Trophoblast cell (in vitro differentiated cells and primary cell): ENCODE measurements at regions not wholly inside any gene's neighbourhood (a gene's known extent, or its start where the extent isn't known, plus 50 kb on each side); places are given as distances from the start of the nearest gene placed in this dataset.
"Not testable (repeated sequence)": the region's sequence is repeated elsewhere in the genome, so short reads cannot be mapped to it uniquely, and the experiment has no call there.

Experiments used
- DNase-seq, 2 donors: peaks; one replicate each; pipeline ENCODE4 v3.0.0-alpha.2; 2016
- H2AFZ ChIP-seq: 2 replicates; pipeline ENCODE4 v1.6.1; 2013; ENCODE audit warnings: low read length, moderate library complexity, mild to moderate bottlenecking; ENCODE audit not compliant: insufficient read depth, poor library complexity
- H2AK5ac ChIP-seq: 2 replicates; pipeline ENCODE4 v1.6.1; 2013; ENCODE audit warnings: mild to moderate bottlenecking, low read length
- H2BK120ac ChIP-seq: 2 replicates; pipeline ENCODE4 v1.6.1; 2013; ENCODE audit warnings: low read length, mild to moderate bottlenecking, moderate library complexity; ENCODE audit not compliant: insufficient read depth, poor library complexity
- H2BK12ac ChIP-seq: 2 replicates; pipeline ENCODE4 v1.6.1; 2013; ENCODE audit warnings: mild to moderate bottlenecking, low read length, moderate library complexity
- H2BK5ac ChIP-seq: 2 replicates; pipeline ENCODE4 v1.6.1; 2013; ENCODE audit warnings: low read length, low read depth, moderate library complexity, mild to moderate bottlenecking; ENCODE audit not compliant: poor library complexity
- H3K14ac ChIP-seq: 2 replicates; pipeline ENCODE4 v1.6.1; 2013; ENCODE audit warnings: mild to moderate bottlenecking, low read length
- H3K18ac ChIP-seq: 2 replicates; pipeline ENCODE4 v1.6.1; 2013; ENCODE audit warnings: mild to moderate bottlenecking, low read length
- H3K23ac ChIP-seq: 2 replicates; pipeline ENCODE4 v1.6.1; 2013; ENCODE audit warnings: low read length
- H3K27ac ChIP-seq: 2 replicates; pipeline ENCODE4 v1.5.1; 2013; ENCODE audit warnings: low read depth, mild to moderate bottlenecking, inconsistent platforms, low read length, moderate library complexity
- H3K27me3 ChIP-seq: 2 replicates; pipeline ENCODE4 v1.6.1; 2013; ENCODE audit warnings: inconsistent platforms, mild to moderate bottlenecking, low read length, moderate library complexity; ENCODE audit not compliant: insufficient read depth
- H3K36me3 ChIP-seq, 2 experiments: 1 replicate in 1 of 2; 2 replicates in 1 of 2; pipeline ENCODE4 v1.6.1; 2013; ENCODE audit warnings: low read length in 2 of 2, mild to moderate bottlenecking in 2 of 2, moderate library complexity in 1 of 2; ENCODE audit not compliant: insufficient read depth in 2 of 2, control insufficient read depth in 1 of 2
- H3K4ac ChIP-seq: 2 replicates; pipeline ENCODE4 v1.6.1; 2013; ENCODE audit warnings: low read depth, mild to moderate bottlenecking, low read length, moderate library complexity
- H3K4me1 ChIP-seq, 2 experiments: 1 replicate in 1 of 2; 2 replicates in 1 of 2; pipeline ENCODE4 v1.6.1; 2013; ENCODE audit warnings: low read length in 2 of 2, mild to moderate bottlenecking in 2 of 2, moderate library complexity in 1 of 2; ENCODE audit not compliant: insufficient read depth in 2 of 2, control insufficient read depth in 1 of 2
- H3K4me2 ChIP-seq: 2 replicates; pipeline ENCODE4 v1.6.1; 2013; ENCODE audit warnings: inconsistent platforms, mild to moderate bottlenecking, low read length, moderate library complexity
- H3K4me3 ChIP-seq: 2 replicates; pipeline ENCODE4 v1.5.1; 2013; ENCODE audit warnings: mild to moderate bottlenecking, low read depth, low read length, inconsistent platforms
- H3K79me1 ChIP-seq: one replicate; pipeline ENCODE4 v1.6.1; 2013; ENCODE audit warnings: low read length
- H3K79me2 ChIP-seq: 2 replicates; pipeline ENCODE4 v1.6.1; 2013; ENCODE audit warnings: low read length, mild to moderate bottlenecking; ENCODE audit not compliant: control insufficient read depth, insufficient read depth, poor library complexity
- H3K9ac ChIP-seq: 2 replicates; pipeline ENCODE4 v1.6.1; 2013; ENCODE audit warnings: mild to moderate bottlenecking, low read length
- H3K9me3 ChIP-seq: 2 replicates; pipeline ENCODE4 v1.6.1; 2013; ENCODE audit warnings: low read depth, mild to moderate bottlenecking, control low read depth, inconsistent platforms, low read length; ENCODE audit not compliant: insufficient read depth
- H4K12ac ChIP-seq: 2 replicates; pipeline ENCODE4 v1.6.1; 2013; ENCODE audit warnings: low read depth, mild to moderate bottlenecking, low read length, moderate library complexity
- H4K8ac ChIP-seq: 2 replicates; pipeline ENCODE4 v1.6.1; 2013; ENCODE audit warnings: low read depth, mild to moderate bottlenecking, low read length, moderate library complexity
- H4K91ac ChIP-seq: one replicate; pipeline ENCODE4 v1.6.1; 2013; ENCODE audit warnings: low read depth, mild to moderate bottlenecking, low read length, moderate library complexity
- WGBS: extraction: QIAGEN DNeasy Blood & Tissue Kit; methylation state at CpG from one replicate; pipeline ENCODE4 v1.1.7; 2013; ENCODE audit warnings: missing lambda C conversion rate; ENCODE audit not compliant: insufficient read length, insufficient coverage; ENCODE audit errors: extremely low coverage; 5-methylcytosine and 5-hydroxymethylcytosine counted together

DNA sequence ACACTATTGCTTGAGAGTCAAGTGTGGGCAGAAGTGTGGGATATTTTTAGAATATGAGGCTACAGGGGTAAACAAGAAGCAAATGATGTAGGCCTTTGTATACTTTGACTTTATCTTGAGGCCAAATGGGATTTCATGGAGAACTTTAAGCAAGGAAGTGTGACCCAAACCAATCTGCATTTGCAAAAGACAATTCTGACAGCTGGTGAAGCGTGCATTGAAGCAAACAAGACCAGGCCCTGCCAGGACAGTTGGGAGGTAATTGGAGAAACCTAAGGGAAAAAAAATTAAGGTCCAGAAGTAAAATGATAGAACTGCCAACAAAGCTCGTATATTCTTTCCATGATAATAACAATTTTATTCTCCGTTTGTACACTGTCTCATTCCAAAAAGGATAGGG, 168.3 kb downstream of the TM2D1 start:
- Histone ChIP-seq H3K14ac (no peak overlapping the region), H2BK120ac (no peak overlapping the region), H3K18ac (no peak overlapping the region), H3K9ac (no peak overlapping the region), H2AK5ac (no peak overlapping the region), H2BK12ac (no peak overlapping the region), H3K4me2 (no peak overlapping the region), H3K36me3 (no peaks in the 10 kb centered on the region), H2AFZ (no peak overlapping the region), H3K27me3 (no peaks in the 10 kb centered on the region), H3K79me2 (no peaks in the 10 kb centered on the region), H4K8ac (no peak overlapping the region), H3K4me1 (no peaks in the 10 kb centered on the region), H3K27ac (no peak overlapping the region), H3K4ac (no peak overlapping the region), H3K9me3 (no peaks in the 10 kb centered on the region), H4K91ac (no peak overlapping the region), H3K23ac (no peak overlapping the region), H2BK5ac (no peak overlapping the region), H3K4me3 (no peak overlapping the region), H4K12ac (no peak overlapping the region), H3K79me1 (no peaks in the 10 kb centered on the region)
- no peak for DNase-seq
- no CpG with 5 or more reads among the region's 3 CpGs for WGBS

DNA sequence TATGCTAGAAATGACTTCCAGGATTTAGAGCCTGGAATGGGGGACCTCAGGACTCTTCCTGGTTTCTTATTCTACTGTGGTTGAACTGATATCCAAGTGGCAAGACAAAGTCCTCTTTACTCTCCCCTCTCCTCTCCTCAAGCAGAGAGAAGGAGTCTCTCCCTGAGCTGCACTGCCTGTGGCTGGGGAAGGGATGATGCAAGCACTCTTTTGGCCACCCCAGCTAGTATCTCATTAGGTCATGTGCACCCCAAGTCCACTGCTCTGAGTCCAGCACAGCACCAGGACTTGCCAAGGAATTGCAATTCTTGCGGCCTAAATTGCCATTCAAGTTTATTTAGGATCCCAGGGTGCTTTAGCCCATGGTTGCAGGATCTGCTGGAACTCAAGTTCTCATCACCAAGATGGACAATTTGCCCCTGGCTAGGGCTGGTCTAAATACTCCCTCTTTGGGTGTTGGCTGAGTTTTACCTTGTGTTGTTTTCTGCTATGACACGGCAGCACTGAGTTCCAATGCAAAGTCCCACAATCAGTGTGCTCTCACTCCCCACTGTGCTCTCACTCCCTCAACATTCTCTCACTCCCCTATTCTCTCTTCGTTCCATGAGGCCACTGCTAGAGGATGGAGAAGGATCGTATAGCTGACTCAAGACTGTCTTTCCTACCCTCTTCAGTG, 172.2 kb downstream of the TM2D1 start:
- Histone ChIP-seq H4K8ac (no peak overlapping the region), H2AFZ (no peak overlapping the region), H3K4ac (no peak overlapping the region), H2BK120ac (no peak overlapping the region), H3K23ac (no peak overlapping the region), H2BK12ac (no peak overlapping the region), H2AK5ac (no peak overlapping the region), H3K4me1 (no peaks in the 10 kb centered on the region), H3K18ac (no peak overlapping the region), H3K14ac (no peak overlapping the region), H3K79me2 (no peaks in the 10 kb centered on the region), H3K4me3 (no peak overlapping the region), H3K9me3 (no peaks in the 10 kb centered on the region), H4K12ac (no peak overlapping the region), H3K27ac (no peak overlapping the region), H4K91ac (no peak overlapping the region), H3K27me3 (no peaks in the 10 kb centered on the region), H3K79me1 (no peaks in the 10 kb centered on the region), H3K4me2 (no peak overlapping the region), H3K9ac (no peak overlapping the region), H3K36me3 (no peaks in the 10 kb centered on the region), H2BK5ac (no peak overlapping the region)
- WGBS = no CpG with 5 or more reads among the region's 4 CpGs
- no peak for DNase-seq

DNA sequence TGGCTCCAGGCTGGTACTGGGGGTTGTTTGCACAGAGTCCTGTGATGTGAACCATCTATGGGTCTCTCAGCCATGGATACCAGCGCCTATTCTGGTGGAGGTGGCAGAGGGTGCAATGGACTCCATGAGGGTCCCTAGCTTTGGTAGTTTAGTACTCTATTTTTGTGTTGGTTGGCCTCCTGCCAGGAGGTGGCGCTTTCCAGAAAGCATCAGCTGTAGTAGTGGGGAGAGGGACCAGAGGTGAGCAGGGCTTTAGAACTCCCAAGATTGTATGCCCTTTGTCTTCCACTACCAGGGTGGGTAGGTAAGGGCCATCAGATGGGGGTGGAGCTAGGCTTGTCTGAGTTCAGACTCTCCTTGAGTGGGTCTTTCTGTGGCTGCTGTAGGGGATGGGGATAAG, 177.6 kb downstream of the TM2D1 start:
- no CpG with 5 or more reads among the region's 2 CpGs for WGBS
- H2BK120ac ChIP-seq = not testable (repeated sequence)

DNA sequence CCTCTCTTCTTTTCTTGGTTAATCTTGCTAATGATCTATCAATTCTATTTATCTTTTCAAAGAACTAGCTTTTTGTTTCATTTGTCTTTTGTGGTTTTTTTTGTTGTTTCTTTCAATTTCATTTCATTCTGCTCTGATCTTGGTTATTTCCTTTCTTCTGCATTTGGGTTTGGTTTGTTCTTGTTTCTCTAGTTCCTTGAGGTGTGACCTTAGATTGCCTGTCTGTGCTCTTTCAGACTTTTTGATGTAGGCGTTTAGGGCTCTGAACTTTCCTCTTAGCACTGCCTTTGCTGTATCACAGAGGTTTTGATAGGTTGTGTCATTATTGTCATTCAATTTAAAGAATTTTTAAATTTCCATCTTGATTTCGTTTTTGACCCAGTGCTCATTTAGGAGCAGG, 180.1 kb downstream of the TM2D1 start:
- H4K12ac ChIP-seq, H4K8ac ChIP-seq, H2BK120ac ChIP-seq, H2BK5ac ChIP-seq, H3K18ac ChIP-seq, H3K23ac ChIP-seq, H4K91ac ChIP-seq, H3K79me2 ChIP-seq, DNase-seq, H3K79me1 ChIP-seq, H3K27ac ChIP-seq, H3K4me2 ChIP-seq, H2AK5ac ChIP-seq, H3K9ac ChIP-seq, H2AFZ ChIP-seq, H3K9me3 ChIP-seq, H3K4me3 ChIP-seq, H2BK12ac ChIP-seq, H3K14ac ChIP-seq, H3K36me3 ChIP-seq, H3K27me3 ChIP-seq, H3K4ac ChIP-seq, H3K4me1 ChIP-seq: not testable (repeated sequence)
- no CpG with 5 or more reads among the region's 2 CpGs for WGBS

More for the DNA sequence above, 177.6 kb downstream of the TM2D1 start:
- H3K23ac ChIP-seq, H2AFZ ChIP-seq, H4K12ac ChIP-seq, H3K4me1 ChIP-seq, H3K27ac ChIP-seq, H2BK5ac ChIP-seq, H3K4me3 ChIP-seq, H3K36me3 ChIP-seq, H3K9me3 ChIP-seq, H2AK5ac ChIP-seq, H3K79me2 ChIP-seq, H3K14ac ChIP-seq, H2BK12ac ChIP-seq, H3K4me2 ChIP-seq, H3K79me1 ChIP-seq, H3K9ac ChIP-seq, H4K8ac ChIP-seq, H3K27me3 ChIP-seq, H3K4ac ChIP-seq, H3K18ac ChIP-seq, H4K91ac ChIP-seq: not testable (repeated sequence)
- DNase-seq = peak in 1 of 2 donors; percentile 26
